Effector memory CD4-positive, alpha-beta T cell (primary cell): ENCODE measurements at regions not wholly inside any gene's neighbourhood (a gene's known extent, or its start where the extent isn't known, plus 50 kb on each side); places are given as distances from the start of the nearest gene placed in this dataset.

ENCODE experiments used
- DNase-seq, 3 donors: peaks; one replicate each; pipeline ENCODE4 v3.0.0-alpha.2; 2020
- H3K27ac ChIP-seq: 2 replicates; pipeline ENCODE4 v1.7.0; 2013; ENCODE audit warnings: mild to moderate bottlenecking, low read length, moderate library complexity; ENCODE audit not compliant: insufficient read depth, poor library complexity, severe bottlenecking
- H3K27me3 ChIP-seq: replicated peaks from 2 replicates; pipeline ENCODE4 v1.7.0; 2013; ENCODE audit warnings: mild to moderate bottlenecking, low read length; ENCODE audit not compliant: insufficient read depth, control insufficient read depth, poor library complexity, severe bottlenecking
- H3K36me3 ChIP-seq: 2 replicates; pipeline ENCODE4 v1.7.0; 2013; ENCODE audit warnings: mild to moderate bottlenecking, low read length, moderate library complexity; ENCODE audit not compliant: control insufficient read depth, insufficient read depth
- H3K4me1 ChIP-seq: 2 replicates; pipeline ENCODE4 v1.7.0; 2013; ENCODE audit warnings: low read length, mild to moderate bottlenecking; ENCODE audit not compliant: control insufficient read depth, insufficient read depth, poor library complexity, severe bottlenecking
- H3K4me3 ChIP-seq: 2 replicates; pipeline ENCODE4 v1.7.0; 2013; ENCODE audit warnings: low read length, low read depth, mild to moderate bottlenecking; ENCODE audit not compliant: insufficient read depth, poor library complexity, severe bottlenecking
- H3K9me3 ChIP-seq: 2 replicates; pipeline ENCODE4 v1.7.0; 2013; ENCODE audit warnings: mild to moderate bottlenecking, low read length, moderate library complexity; ENCODE audit not compliant: control insufficient read depth

DNA sequence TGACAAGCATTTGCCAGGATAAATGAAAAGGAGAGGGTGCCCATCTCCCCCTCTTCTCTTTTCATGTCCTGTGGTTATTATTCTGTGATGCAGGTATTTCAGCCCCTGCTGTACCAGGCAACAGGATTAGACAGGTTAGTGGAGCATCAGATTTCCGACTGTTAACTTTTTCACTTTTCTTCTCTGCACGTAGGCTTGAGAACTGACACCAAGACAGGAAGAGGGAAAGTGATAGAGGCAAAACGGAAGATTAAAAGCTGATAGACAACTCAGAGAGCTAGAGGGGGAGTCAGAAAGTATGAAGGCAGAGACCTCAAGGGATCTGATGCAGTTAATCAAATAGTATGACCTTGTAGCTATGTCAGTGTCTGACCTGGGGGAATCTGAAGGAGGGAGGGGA, 132.8 kb downstream of the SOX9 start:
- no peak overlapping the region for H3K27ac ChIP-seq
- no peaks in the 10 kb centered on the region for H3K36me3 ChIP-seq
- H3K4me1 ChIP-seq: no peaks in the 10 kb centered on the region
- H3K27me3 ChIP-seq: no peaks in the 10 kb centered on the region
- H3K9me3 ChIP-seq: no peaks in the 10 kb centered on the region
- H3K4me3 ChIP-seq: no peak overlapping the region
- DNase-seq: no peak

DNA sequence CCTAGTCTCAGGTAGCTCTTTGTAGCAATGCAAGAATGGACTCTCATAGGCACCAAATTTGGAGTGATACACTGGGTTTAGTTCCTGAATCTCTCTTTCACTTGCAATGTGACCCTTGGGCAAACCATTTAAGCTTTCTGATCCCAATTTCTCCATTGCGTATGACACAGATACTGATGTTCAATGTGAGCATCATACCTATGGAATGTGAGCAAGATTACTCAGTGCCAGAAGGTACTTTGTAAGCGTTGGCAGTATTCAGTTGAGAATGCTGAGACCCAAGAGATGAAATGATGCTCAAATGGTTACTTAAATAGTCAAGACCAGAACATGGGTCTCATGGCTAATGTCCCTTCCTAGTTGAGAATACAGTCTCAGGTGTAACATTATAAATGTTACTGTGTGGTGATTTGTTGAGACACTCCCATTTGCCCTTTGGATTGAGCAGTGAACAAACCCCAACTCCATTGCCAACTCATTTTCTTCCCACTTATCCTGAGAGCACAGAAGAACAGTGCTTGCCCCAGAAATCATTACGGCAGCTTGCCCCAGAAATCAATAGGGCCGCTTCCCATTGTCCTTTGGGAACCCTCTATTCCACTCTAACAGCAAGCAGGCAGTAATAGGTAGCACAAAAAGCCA, 134.1 kb downstream of the SOX9 start:
- Histone ChIP-seq H3K27ac (no peak overlapping the region), H3K36me3 (no peaks in the 10 kb centered on the region), H3K9me3 (no peaks in the 10 kb centered on the region), H3K27me3 (no peaks in the 10 kb centered on the region), H3K4me1 (no peaks in the 10 kb centered on the region), H3K4me3 (no peak overlapping the region)
- DNase-seq: no peak

DNA sequence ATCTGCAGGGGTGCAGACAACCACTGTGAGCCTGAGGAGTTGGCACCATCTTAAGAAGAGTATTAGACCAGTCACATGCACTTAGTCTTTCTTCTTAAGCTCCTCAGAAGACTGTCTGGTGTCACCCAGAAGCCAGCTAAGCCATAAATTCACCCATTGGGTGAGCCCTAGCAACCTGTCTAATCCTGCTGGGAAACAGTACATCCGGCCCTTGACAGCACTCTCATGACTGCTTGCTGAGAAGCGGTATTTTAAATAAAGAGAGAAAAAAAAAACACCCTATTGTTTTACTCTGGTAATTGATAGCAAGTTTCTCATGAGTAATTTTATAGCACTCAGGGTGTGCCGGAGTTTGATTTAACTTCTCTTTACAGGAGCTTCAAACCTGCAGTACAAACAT, 134.7 kb downstream of the SOX9 start:
- Histone ChIP-seq H3K4me1 (no peaks in the 10 kb centered on the region), H3K9me3 (no peaks in the 10 kb centered on the region), H3K27me3 (no peaks in the 10 kb centered on the region), H3K36me3 (no peaks in the 10 kb centered on the region), H3K27ac (no peak overlapping the region), H3K4me3 (no peak overlapping the region)
- DNase-seq: no peak

DNA sequence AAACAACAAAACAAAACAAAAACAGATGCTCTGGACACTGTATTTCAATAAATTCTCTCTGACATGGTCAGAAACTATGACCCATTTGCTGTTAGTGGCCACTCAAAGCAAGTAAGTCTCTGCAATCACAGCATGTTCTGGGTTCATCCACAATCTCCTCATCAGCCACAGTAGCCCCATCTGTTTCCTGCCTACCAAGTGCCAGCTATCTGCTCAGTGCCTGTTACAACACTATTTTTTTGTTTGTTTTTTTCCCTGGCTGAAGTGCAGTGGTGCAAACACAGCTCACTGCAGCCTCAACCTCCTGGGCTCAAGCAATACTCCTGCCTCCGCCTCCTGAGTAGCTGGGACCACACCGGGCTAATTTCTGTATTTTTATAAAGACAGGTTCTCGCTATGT, 137.9 kb downstream of the SOX9 start:
- no peaks in the 10 kb centered on the region for H3K27me3 ChIP-seq
- H3K4me3 ChIP-seq: no peak overlapping the region
- no peaks in the 10 kb centered on the region for H3K9me3 ChIP-seq
- no peak for DNase-seq
- H3K4me1 ChIP-seq: no peaks in the 10 kb centered on the region
- H3K27ac ChIP-seq: no peak overlapping the region
- no peaks in the 10 kb centered on the region for H3K36me3 ChIP-seq

DNA sequence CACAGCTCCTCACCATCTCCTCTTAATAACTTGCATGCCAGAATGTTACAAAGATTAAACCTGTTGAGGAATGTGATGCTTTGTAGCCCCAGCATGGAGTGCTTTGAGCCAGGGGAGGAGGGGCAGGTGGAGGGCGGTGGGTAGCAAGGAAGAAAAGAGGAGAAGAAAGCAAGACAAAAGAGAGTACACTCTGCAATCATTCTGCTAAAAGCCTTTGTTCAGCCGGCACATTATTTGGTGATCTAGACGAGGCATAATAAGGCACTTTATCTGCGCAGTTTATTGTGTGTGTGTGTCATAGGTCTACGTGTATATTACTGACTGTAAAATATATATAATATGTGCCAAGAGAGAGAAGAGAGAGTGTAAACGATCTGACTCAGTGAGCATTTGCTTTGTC, 139.1 kb downstream of the SOX9 start:
- no peak for DNase-seq
- Histone ChIP-seq H3K36me3 (no peaks in the 10 kb centered on the region), H3K27ac (no peak overlapping the region), H3K9me3 (no peaks in the 10 kb centered on the region), H3K4me3 (no peak overlapping the region), H3K27me3 (no peaks in the 10 kb centered on the region), H3K4me1 (no peaks in the 10 kb centered on the region)

DNA sequence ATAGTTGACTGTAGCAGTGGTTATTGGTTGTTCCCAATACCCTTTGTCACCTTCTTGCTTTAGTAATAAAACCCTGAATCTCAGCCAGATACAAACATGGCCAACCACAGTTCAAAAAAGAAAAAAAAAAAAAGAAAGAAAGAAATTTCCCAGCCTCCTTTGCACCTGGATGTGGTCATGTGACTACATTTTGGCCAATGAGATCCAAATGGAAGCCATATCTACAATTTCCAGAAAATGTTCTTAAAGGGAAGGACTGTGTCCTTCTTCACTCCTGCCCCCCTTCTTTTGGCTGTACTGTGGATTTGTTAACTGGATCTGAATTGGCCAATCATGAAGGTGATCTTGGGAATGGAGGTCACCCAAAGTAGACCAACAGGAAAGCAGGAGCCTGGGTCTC, 141.9 kb downstream of the SOX9 start:
- no peaks in the 10 kb centered on the region for H3K36me3 ChIP-seq
- DNase-seq: no peak
- H3K4me3 ChIP-seq: no peak overlapping the region
- H3K9me3 ChIP-seq: no peaks in the 10 kb centered on the region
- H3K27me3 ChIP-seq: no peaks in the 10 kb centered on the region
- H3K27ac ChIP-seq: no peak overlapping the region
- no peaks in the 10 kb centered on the region for H3K4me1 ChIP-seq

DNA sequence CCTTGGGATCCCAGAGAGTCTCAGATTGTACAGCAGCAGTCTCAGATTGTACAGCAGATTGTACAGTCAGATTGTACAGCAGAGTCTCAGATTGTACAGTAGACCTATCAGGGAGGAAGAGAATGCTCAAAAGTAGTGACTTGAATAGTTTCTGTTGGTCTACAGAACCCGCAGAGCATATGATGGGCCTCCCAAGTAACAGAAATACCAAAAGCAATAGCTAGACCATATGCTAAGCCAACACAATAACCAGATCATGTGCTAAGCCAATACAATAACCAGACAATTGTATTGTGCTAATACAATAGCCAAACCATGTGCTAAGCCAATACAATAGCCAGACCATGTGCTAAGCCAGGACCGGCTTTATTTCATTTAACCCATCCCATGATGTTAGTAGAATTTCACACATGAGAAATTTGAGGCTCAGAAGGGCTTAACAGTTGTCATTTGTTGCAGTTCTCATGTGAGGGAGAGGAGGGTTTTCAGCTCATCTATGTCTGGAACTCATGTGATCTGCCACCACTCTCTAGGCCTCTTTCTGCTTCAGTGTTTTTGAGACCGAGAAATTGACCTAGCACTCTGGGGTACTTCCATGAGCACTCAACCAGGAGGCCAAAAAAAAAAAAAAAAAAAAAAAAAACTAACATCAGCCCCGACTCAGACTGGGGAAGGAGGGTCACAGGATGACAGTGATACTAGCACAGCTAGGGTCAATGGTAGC, 144.0 kb downstream of the SOX9 start:
- H3K27me3 ChIP-seq: no peaks in the 10 kb centered on the region
- DNase-seq: no peak
- H3K36me3 ChIP-seq: no peaks in the 10 kb centered on the region
- H3K27ac ChIP-seq: no peak overlapping the region
- no peaks in the 10 kb centered on the region for H3K9me3 ChIP-seq
- no peak overlapping the region for H3K4me3 ChIP-seq
- no peaks in the 10 kb centered on the region for H3K4me1 ChIP-seq

DNA sequence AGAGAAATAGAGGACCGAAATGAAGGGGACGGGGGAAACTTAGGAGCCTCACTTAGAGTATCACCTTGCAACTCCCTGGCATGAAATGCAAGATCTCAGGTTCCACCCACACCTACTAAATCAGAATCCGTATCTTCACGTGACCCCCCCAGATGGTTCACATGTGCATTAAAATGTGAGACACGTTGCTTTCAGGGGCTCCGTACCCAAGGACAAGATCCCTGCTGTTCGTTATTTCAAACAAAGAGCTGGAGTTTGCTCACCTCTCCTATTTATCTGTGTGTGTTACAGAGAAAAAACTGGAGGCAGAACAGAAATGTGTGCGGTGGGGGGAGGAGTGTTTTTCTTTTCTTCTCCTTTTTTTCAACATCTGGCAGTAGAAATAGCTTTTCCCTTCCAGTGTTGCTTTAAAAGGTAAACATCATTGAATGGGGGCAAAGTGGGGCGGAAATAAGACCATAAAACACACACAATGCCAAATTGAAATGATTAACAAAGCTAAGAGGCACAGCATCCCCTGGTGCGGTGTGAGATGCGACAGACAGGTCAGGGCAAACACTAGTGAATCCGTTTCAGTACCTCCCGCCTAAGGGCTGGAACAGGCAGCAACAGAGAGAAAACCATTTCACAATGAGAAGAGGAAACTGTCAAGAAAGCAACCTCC, 145.4 kb downstream of the SOX9 start:
- Histone ChIP-seq H3K27me3 (no peaks in the 10 kb centered on the region), H3K36me3 (no peaks in the 10 kb centered on the region), H3K4me3 (no peak overlapping the region), H3K27ac (no peak overlapping the region), H3K4me1 (no peaks in the 10 kb centered on the region), H3K9me3 (no peaks in the 10 kb centered on the region)
- DNase-seq: no peak

DNA sequence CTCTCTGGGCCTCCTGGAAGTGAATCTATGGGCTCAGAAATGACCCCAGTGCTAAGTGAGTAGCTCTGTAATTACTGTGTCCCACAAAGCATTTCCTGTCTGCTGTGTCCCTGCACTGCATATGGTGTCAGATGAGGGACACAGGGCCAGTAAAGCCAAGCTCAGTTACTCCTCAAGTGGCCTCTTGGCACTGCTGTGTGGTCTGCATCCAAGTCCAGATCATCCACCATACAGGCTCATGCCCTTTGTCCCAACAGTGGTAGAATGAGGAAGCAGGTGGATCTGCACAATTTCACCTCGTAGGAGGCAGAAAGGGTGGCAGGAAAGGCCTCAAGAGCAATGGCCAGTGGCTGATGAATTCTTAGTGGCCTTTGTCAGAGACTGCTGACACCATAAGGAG, 146.8 kb downstream of the SOX9 start:
- Histone ChIP-seq H3K4me3 (no peak overlapping the region), H3K9me3 (no peaks in the 10 kb centered on the region), H3K27ac (no peak overlapping the region), H3K4me1 (no peaks in the 10 kb centered on the region), H3K36me3 (no peaks in the 10 kb centered on the region), H3K27me3 (no peaks in the 10 kb centered on the region)
- no peak for DNase-seq

DNA sequence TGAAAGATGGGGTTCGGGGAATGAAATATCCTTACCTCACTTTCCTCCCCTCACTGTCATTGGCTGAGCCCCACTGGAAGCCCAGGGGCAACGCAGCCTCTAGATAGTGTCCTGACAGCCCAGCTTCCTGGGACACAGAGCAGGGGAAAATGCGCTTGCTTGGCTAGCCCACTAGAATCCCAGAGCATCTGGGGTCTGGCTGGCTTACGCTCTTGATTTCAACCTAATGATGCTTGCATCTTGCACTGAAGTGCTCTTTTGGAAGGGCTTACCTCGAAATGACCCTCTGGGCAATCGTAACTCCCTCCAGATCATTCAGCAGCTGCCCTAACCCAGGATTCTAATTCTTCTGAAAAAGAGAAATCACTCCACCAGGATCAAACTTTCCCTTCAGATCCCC, 147.6 kb downstream of the SOX9 start:
- DNase-seq: no peak
- Histone ChIP-seq H3K4me1 (no peaks in the 10 kb centered on the region), H3K27me3 (no peaks in the 10 kb centered on the region), H3K36me3 (no peaks in the 10 kb centered on the region), H3K4me3 (no peak overlapping the region), H3K9me3 (no peaks in the 10 kb centered on the region), H3K27ac (no peak overlapping the region)
